CD4-positive, alpha-beta T cell treated with Interleukin-1 beta for 1 hour (primary cell): ENCODE measurements at regions not wholly inside any gene's neighbourhood (a gene's known extent, or its start where the extent isn't known, plus 50 kb on each side); places are given as distances from the start of the nearest gene placed in this dataset.
"Not testable (repeated sequence)": the region's sequence is repeated elsewhere in the genome, so short reads cannot be mapped to it uniquely, and the experiment has no call there.

ENCODE experiments used
- DNase-seq, 2 donors: peaks; one replicate each; pipeline ENCODE4 v3.0.0-alpha.2; 2020 to 2022

- not testable (repeated sequence) for DNase-seq
Observed at GRCh38 chr1:219070395-219070794, 103.3 kb upstream of the LYPLAL1 start.

- no peak for DNase-seq
Observed at GRCh38 chr1:219071209-219071608, 102.5 kb upstream of the LYPLAL1 start.

DNA sequence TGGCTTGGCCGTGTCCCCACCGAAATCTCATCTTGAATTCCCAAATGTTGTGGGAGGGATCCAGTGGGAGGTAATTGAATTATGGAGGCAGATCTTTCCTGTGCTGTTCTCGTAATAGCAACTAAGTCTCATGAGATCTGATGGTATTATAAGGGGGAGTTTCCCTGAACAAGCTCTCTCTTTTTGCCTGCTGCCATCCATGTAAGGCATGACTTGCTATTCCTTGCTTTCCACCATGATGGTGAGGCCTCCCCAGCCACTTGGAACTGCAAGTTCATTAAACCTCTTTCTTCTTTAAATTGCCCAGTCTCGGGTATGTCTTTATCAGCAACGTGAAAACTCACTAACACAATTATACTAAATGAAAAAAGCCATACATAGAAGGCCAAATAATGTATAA is 101.3 kb upstream of the LYPLAL1 start:
- DNase-seq: no peak

DNA sequence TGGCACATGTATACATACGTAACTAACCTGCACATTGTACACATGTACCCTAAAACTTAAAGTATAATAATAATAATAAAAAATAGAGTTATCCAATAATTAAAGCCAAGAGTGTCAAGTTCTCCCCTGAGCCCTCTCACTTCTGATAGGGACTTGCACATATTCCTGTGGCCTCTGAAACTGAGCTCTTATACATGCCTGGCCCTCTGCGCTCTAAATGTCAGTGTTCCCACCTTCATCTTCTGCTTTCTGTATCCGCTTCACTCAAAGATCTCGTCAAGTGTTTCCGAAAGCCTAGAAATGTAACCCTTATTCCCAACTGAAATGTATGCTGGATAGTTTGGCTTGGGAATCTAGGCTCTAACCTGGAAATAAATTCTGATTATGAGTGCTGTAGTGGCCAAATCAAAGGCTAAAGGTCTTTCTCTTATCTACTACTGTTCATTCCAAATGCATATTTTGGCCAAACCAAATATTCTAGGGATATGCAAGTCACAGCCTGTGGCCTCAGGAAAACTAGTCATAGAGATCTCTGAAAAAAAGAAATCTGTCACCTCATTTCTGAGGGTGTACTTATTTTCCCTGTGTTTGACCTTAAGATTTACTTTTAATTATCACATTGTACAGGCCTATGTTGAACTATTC is 99.5 kb upstream of the LYPLAL1 start:
- DNase-seq: no peak

- DNase-seq: no peak
Observed at GRCh38 chr1:219075121-219075879, 98.4 kb upstream of the LYPLAL1 start.

- no peak for DNase-seq
Observed at GRCh38 chr1:219076326-219076937, 97.2 kb upstream of the LYPLAL1 start.

GRCh38 chr1:219077767-219078166 is 95.9 kb upstream of the LYPLAL1 start:
- DNase-seq: not testable (repeated sequence)

- DNase-seq: no peak
Observed at GRCh38 chr1:219081943-219082925, 91.4 kb upstream of the LYPLAL1 start.

DNA sequence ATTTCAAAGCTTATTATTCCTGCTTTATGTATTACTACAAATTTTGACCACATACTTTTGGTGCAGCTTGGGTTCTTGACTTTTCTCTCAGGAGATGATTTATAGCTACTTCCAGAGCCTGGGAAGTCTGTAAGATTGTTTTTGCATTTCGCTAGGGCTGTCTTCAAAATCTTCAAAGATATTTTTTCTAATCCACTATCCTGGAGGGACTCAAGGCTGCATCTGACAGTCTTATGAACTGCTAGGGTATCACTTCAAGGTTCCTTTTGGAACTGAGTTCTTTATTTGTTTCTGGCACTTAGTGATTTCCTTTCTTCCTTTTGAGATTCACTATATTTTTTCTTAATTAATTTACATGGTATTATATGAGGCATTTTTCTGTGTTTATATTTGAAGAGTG is 90.0 kb upstream of the LYPLAL1 start:
- DNase-seq: no peak

DNA sequence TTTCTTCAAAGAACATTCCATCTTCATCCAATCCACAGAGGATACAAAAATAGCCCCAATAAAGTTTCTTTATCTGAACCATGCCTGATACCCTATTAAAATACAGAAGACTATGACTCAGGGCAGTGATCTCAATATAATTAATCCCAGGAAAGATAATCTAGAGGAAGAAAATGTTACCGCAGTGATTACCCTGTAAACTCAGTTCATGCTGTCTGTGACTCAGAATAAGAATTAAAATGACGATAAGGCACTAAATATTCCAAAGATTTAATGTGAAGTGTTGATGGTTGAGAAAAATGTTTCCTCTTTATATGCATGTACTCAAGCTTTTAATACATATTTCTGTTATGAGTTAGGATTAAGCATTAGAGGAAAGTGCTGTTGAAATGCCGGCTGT is 88.6 kb upstream of the LYPLAL1 start:
- no peak for DNase-seq

DNA sequence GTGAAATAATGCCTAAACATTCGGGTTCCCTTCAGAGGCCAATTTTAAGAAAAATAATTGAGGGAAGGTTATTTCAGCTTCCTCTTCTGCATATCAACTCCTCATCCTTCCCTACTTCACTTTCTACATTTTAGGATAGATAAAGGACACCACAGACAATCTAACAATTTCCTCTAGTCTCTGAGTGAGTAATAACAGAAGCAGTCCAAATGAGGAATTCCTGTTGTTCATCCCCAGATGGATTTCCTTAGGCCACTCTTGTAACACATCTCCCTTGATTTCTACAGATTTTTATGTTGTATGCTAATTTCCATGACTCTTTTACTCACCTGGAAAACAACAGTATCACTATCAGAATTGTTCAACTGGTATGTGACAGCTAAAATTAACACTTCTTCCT is 87.7 kb upstream of the LYPLAL1 start:
- DNase-seq: no peak

DNA sequence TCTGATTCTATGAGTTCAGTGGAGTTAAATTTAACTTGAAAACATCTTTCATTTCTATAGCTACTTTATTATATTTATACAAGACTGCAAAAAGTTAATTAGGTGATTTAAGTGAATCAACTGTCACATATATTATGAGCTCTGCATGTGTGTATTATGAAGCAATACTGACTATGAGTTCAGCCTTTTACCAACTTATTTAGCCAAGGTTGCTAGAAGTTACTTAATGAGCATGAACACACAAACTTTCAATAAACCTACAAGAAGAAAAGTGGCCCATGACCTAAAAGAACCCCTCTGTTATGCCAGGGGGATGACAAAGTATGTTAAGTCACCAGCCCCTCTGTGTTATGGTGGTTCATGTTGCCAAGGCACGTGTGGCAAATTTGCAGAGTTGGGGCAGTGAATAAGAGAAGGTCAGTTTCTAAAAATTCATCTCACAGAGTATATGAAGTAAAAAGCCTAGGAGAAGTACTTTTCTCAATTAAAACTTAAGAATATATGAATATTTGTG is 86.7 kb upstream of the LYPLAL1 start:
- DNase-seq: no peak

GRCh38 chr1:219088778-219089557 is 84.7 kb upstream of the LYPLAL1 start:
- peak; percentile 22 to 81 for DNase-seq

DNA sequence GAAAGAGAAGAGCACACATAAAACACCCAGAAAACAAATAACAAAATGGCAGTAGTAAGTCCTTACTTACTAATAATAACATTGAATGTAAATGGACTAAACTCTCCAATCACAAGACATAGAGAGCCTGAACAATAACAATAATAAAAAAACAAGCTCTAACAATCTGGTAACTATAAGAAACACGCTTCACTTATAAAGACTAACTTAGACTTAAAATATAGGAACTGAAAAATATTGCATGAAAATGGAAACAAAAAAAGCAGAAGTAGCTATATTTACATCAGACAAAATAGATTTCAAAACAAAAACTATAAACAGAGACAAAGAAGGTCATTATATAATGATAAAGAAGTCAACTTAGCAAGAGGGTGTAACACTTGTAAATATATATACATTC is 83.1 kb upstream of the LYPLAL1 start:
- no peak for DNase-seq

DNA sequence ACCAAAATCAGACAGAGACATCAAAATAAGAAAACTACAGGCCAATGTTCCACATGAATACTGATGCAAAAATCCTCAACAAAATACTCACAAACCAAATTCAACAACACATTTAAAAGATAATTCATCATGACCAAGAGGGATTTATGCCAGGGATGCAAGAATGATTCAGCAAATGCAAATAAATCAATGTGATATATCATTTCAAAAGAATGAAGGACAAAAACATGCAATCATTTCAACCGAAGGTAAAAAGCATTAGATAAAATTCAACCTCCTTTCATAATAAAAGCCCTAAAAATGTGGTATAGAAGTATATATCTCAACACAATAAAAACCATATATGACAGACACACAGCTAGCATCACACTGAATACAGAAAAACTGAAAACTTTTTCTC is 81.5 kb upstream of the LYPLAL1 start:
- no peak for DNase-seq

- no peak for DNase-seq
Observed at GRCh38 chr1:219099307-219099706, 74.4 kb upstream of the LYPLAL1 start.

DNA sequence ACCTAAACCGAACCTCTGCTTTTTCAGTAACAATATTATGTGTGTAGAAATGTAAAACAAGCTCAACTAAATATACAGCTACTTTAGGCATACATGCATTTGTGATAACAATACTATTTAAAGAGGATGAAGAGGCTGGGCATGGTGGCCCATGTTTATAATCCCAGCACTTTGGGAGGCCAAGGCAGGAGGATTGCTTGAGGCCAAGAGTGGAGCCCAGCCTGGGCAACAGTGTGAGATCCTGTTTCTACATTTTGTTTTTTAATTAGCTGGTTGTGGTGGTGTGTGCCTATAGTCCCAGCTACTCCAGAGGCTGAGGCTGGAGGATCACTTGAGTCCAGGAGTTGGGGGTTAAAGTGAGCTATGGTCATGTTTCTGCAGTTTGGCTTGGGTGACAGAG is 73.6 kb upstream of the LYPLAL1 start:
- no peak for DNase-seq

DNA sequence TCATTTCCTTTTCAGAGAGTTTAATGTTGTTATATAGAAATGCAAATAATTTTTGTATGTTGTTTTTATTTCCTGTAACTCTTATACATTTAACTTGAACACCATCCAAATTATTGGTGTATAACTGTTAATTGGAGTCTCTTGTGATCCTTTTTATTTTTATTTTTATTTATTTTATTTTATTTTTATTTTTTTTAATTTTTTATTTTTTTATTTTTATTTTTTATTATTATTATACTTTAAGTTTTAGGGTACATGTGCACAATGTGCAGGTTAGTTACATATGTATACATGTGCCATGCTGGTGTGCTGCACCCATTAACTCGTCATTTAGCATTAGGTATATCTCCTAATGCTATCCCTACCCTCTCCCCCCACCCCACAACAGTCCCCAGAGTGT is 71.2 kb upstream of the LYPLAL1 start:
- DNase-seq: not testable (repeated sequence)

GRCh38 chr1:219105893-219106292 is 67.8 kb upstream of the LYPLAL1 start:
- no peak for DNase-seq

- no peak for DNase-seq
Observed at GRCh38 chr1:219109424-219110018, 64.2 kb upstream of the LYPLAL1 start.

DNA sequence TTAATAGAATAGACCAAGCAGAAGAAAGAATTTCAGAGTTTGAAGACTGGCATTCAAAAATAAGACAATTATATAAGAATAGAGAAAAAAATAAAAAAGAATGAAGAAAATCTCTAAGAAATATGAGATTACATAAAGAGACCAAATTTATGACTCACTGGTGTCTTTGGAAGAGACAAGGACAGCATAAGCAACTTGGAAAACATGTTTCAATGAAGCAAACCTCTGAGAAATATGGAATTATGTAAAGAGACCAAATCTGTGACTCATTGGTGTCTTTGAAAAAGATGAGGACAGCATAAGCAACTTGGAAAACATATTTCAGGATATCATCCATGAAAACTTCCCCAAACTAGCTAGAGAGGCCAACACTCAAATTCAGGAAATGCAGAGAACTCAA is 60.4 kb upstream of the LYPLAL1 start:
- no peak for DNase-seq

GRCh38 chr1:219114014-219114413 is 59.7 kb upstream of the LYPLAL1 start:
- DNase-seq: no peak
